ENCODE measurements at regions not wholly inside any gene's neighbourhood (a gene's known extent, or its start where the extent isn't known, plus 50 kb on each side); places are given as distances from the start of the nearest gene placed in this dataset.

DNA sequence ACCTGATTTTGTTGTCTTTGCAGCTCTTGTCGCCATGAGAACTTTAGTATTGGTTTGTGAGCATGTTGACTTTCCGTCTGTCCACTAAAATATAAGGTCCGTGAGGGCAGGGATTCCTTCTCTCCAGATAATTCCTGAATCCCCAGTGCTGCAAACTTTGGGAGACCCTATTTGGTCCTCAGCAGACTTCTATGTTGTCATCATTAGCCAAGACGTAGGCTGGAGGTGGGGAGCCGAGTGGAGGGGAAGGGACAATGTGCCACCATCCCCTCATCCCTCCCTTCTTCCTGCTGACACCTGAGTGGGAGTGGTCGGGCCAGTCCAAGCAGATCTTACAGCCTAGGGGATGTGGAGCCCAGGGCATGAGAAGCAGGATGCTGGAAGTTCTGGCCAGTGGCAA lies 690.6 kb downstream of the TBC1D22A start:
- Histone ChIP-seq H3K36me3 (ENCODE audit: control insufficient read depth in 2 of 2, insufficient read depth in 2 of 2, low read length in 2 of 2) (no peaks in the 10 kb centered on the region), H3K4me1 (ENCODE audit: control insufficient read depth in 2 of 2, insufficient read depth in 2 of 2, low read length in 2 of 2) (no peaks in the 10 kb centered on the region), H3K27me3 (ENCODE audit: control insufficient read depth in 2 of 2, insufficient read depth in 2 of 2, low read length in 2 of 2) (no peaks in the 10 kb centered on the region), H3K27ac (ENCODE audit: low read depth in 2 of 2, low read length in 2 of 2) (no peak overlapping the region), H3K9me3 (ENCODE audit: control insufficient read depth in 2 of 2, low read length in 2 of 2) (no peaks in the 10 kb centered on the region), H3K4me3 (ENCODE audit: low read length in 2 of 2) (no peak overlapping the region), H3K9ac (ENCODE audit: low read depth in 1 of 2, low read length in 2 of 2) (no peak overlapping the region)

- H3K9ac ChIP-seq (ENCODE audit: low read depth in 1 of 2, low read length in 2 of 2), result no peak overlapping the region
- no peak overlapping the region for H3K4me3 ChIP-seq (ENCODE audit: low read length in 2 of 2)
Observed at GRCh38 chr22:47452184-47452583, 689.7 kb downstream of the TBC1D22A start.

GRCh38 chr22:47450876-47451475 lies 688.5 kb downstream of the TBC1D22A start:
- no peaks in the 10 kb centered on the region for H3K27me3 ChIP-seq (ENCODE audit: control insufficient read depth in 2 of 2, insufficient read depth in 2 of 2, low read length in 2 of 2)
- no peaks in the 10 kb centered on the region for H3K4me1 ChIP-seq (ENCODE audit: control insufficient read depth in 2 of 2, insufficient read depth in 2 of 2, low read length in 2 of 2)
- H3K9me3 ChIP-seq (ENCODE audit: control insufficient read depth in 2 of 2, low read length in 2 of 2), result no peaks in the 10 kb centered on the region
- no peak overlapping the region for H3K27ac ChIP-seq (ENCODE audit: low read depth in 2 of 2, low read length in 2 of 2)
- no peak overlapping the region for H3K9ac ChIP-seq (ENCODE audit: low read depth in 1 of 2, low read length in 2 of 2)
- no peak overlapping the region for H3K4me3 ChIP-seq (ENCODE audit: low read length in 2 of 2)
- no peaks in the 10 kb centered on the region for H3K36me3 ChIP-seq (ENCODE audit: control insufficient read depth in 2 of 2, insufficient read depth in 2 of 2, low read length in 2 of 2)

More at GRCh38 chr22:47452184-47452583, 689.7 kb downstream of the TBC1D22A start:
- Histone ChIP-seq H3K9me3 (ENCODE audit: control insufficient read depth in 2 of 2, low read length in 2 of 2) (no peaks in the 10 kb centered on the region), H3K36me3 (ENCODE audit: control insufficient read depth in 2 of 2, insufficient read depth in 2 of 2, low read length in 2 of 2) (no peaks in the 10 kb centered on the region), H3K27ac (ENCODE audit: low read depth in 2 of 2, low read length in 2 of 2) (no peak overlapping the region), H3K4me1 (ENCODE audit: control insufficient read depth in 2 of 2, insufficient read depth in 2 of 2, low read length in 2 of 2) (no peaks in the 10 kb centered on the region), H3K27me3 (ENCODE audit: control insufficient read depth in 2 of 2, insufficient read depth in 2 of 2, low read length in 2 of 2) (no peaks in the 10 kb centered on the region)

GRCh38 chr22:47449508-47450270 lies 687.2 kb downstream of the TBC1D22A start:
- no peak overlapping the region for H3K9ac ChIP-seq (ENCODE audit: low read depth in 1 of 2, low read length in 2 of 2)
- no peaks in the 10 kb centered on the region for H3K9me3 ChIP-seq (ENCODE audit: control insufficient read depth in 2 of 2, low read length in 2 of 2)
- H3K4me1 ChIP-seq (ENCODE audit: control insufficient read depth in 2 of 2, insufficient read depth in 2 of 2, low read length in 2 of 2), result no peaks in the 10 kb centered on the region
- H3K4me3 ChIP-seq (ENCODE audit: low read length in 2 of 2), result no peak overlapping the region
- no peak overlapping the region for H3K27ac ChIP-seq (ENCODE audit: low read depth in 2 of 2, low read length in 2 of 2)
- H3K36me3 ChIP-seq (ENCODE audit: control insufficient read depth in 2 of 2, insufficient read depth in 2 of 2, low read length in 2 of 2), result no peaks in the 10 kb centered on the region
- no peaks in the 10 kb centered on the region for H3K27me3 ChIP-seq (ENCODE audit: control insufficient read depth in 2 of 2, insufficient read depth in 2 of 2, low read length in 2 of 2)

- no peaks in the 10 kb centered on the region for H3K9me3 ChIP-seq (ENCODE audit: control insufficient read depth in 2 of 2, low read length in 2 of 2)
- no peaks in the 10 kb centered on the region for H3K36me3 ChIP-seq (ENCODE audit: control insufficient read depth in 2 of 2, insufficient read depth in 2 of 2, low read length in 2 of 2)
- no peak overlapping the region for H3K9ac ChIP-seq (ENCODE audit: low read depth in 1 of 2, low read length in 2 of 2)
- no peak overlapping the region for H3K4me3 ChIP-seq (ENCODE audit: low read length in 2 of 2)
- H3K4me1 ChIP-seq (ENCODE audit: control insufficient read depth in 2 of 2, insufficient read depth in 2 of 2, low read length in 2 of 2), result no peaks in the 10 kb centered on the region
- H3K27ac ChIP-seq (ENCODE audit: low read depth in 2 of 2, low read length in 2 of 2), result no peak overlapping the region
- H3K27me3 ChIP-seq (ENCODE audit: control insufficient read depth in 2 of 2, insufficient read depth in 2 of 2, low read length in 2 of 2), result no peaks in the 10 kb centered on the region
Observed at GRCh38 chr22:47448231-47449223, 686.1 kb downstream of the TBC1D22A start.

- no peak overlapping the region for H3K9ac ChIP-seq (ENCODE audit: low read depth in 1 of 2, low read length in 2 of 2)
- no peaks in the 10 kb centered on the region for H3K27me3 ChIP-seq (ENCODE audit: control insufficient read depth in 2 of 2, insufficient read depth in 2 of 2, low read length in 2 of 2)
Observed at GRCh38 chr22:47446821-47447810, 684.7 kb downstream of the TBC1D22A start.

GRCh38 chr22:47446331-47446730 lies 683.9 kb downstream of the TBC1D22A start:
- Histone ChIP-seq H3K4me1 (ENCODE audit: control insufficient read depth in 2 of 2, insufficient read depth in 2 of 2, low read length in 2 of 2) (no peaks in the 10 kb centered on the region), H3K9ac (ENCODE audit: low read depth in 1 of 2, low read length in 2 of 2) (no peak overlapping the region)

More at GRCh38 chr22:47446821-47447810, 684.7 kb downstream of the TBC1D22A start:
- Histone ChIP-seq H3K4me1 (ENCODE audit: control insufficient read depth in 2 of 2, insufficient read depth in 2 of 2, low read length in 2 of 2) (no peaks in the 10 kb centered on the region), H3K36me3 (ENCODE audit: control insufficient read depth in 2 of 2, insufficient read depth in 2 of 2, low read length in 2 of 2) (no peaks in the 10 kb centered on the region), H3K4me3 (ENCODE audit: low read length in 2 of 2) (no peak overlapping the region), H3K9me3 (ENCODE audit: control insufficient read depth in 2 of 2, low read length in 2 of 2) (no peaks in the 10 kb centered on the region), H3K27ac (ENCODE audit: low read depth in 2 of 2, low read length in 2 of 2) (no peak overlapping the region)

GRCh38 chr22:47445716-47446290 lies 683.4 kb downstream of the TBC1D22A start:
- Histone ChIP-seq H3K27me3 (ENCODE audit: control insufficient read depth in 2 of 2, insufficient read depth in 2 of 2, low read length in 2 of 2) (no peaks in the 10 kb centered on the region), H3K4me1 (ENCODE audit: control insufficient read depth in 2 of 2, insufficient read depth in 2 of 2, low read length in 2 of 2) (no peaks in the 10 kb centered on the region), H3K36me3 (ENCODE audit: control insufficient read depth in 2 of 2, insufficient read depth in 2 of 2, low read length in 2 of 2) (no peaks in the 10 kb centered on the region), H3K27ac (ENCODE audit: low read depth in 2 of 2, low read length in 2 of 2) (no peak overlapping the region), H3K9me3 (ENCODE audit: control insufficient read depth in 2 of 2, low read length in 2 of 2) (no peaks in the 10 kb centered on the region), H3K4me3 (ENCODE audit: low read length in 2 of 2) (no peak overlapping the region), H3K9ac (ENCODE audit: low read depth in 1 of 2, low read length in 2 of 2) (no peak overlapping the region)

More at GRCh38 chr22:47446331-47446730, 683.9 kb downstream of the TBC1D22A start:
- no peaks in the 10 kb centered on the region for H3K36me3 ChIP-seq (ENCODE audit: control insufficient read depth in 2 of 2, insufficient read depth in 2 of 2, low read length in 2 of 2)
- no peaks in the 10 kb centered on the region for H3K9me3 ChIP-seq (ENCODE audit: control insufficient read depth in 2 of 2, low read length in 2 of 2)
- H3K27me3 ChIP-seq (ENCODE audit: control insufficient read depth in 2 of 2, insufficient read depth in 2 of 2, low read length in 2 of 2), result no peaks in the 10 kb centered on the region
- H3K4me3 ChIP-seq (ENCODE audit: low read length in 2 of 2), result no peak overlapping the region
- no peak overlapping the region for H3K27ac ChIP-seq (ENCODE audit: low read depth in 2 of 2, low read length in 2 of 2)

GRCh38 chr22:47445212-47445611 lies 682.8 kb downstream of the TBC1D22A start:
- H3K36me3 ChIP-seq (ENCODE audit: control insufficient read depth in 2 of 2, insufficient read depth in 2 of 2, low read length in 2 of 2), result no peaks in the 10 kb centered on the region
- no peaks in the 10 kb centered on the region for H3K4me1 ChIP-seq (ENCODE audit: control insufficient read depth in 2 of 2, insufficient read depth in 2 of 2, low read length in 2 of 2)
- H3K27ac ChIP-seq (ENCODE audit: low read depth in 2 of 2, low read length in 2 of 2), result no peak overlapping the region
- H3K9ac ChIP-seq (ENCODE audit: low read depth in 1 of 2, low read length in 2 of 2), result no peak overlapping the region
- H3K27me3 ChIP-seq (ENCODE audit: control insufficient read depth in 2 of 2, insufficient read depth in 2 of 2, low read length in 2 of 2), result no peaks in the 10 kb centered on the region
- H3K4me3 ChIP-seq (ENCODE audit: low read length in 2 of 2), result no peak overlapping the region
- no peaks in the 10 kb centered on the region for H3K9me3 ChIP-seq (ENCODE audit: control insufficient read depth in 2 of 2, low read length in 2 of 2)
